SK-N-SH (cell line): ENCODE measurements at regions not wholly inside any gene's neighbourhood (a gene's known extent, or its start where the extent isn't known, plus 50 kb on each side); places are given as distances from the start of the nearest gene placed in this dataset.

Experiments used
- CTCF ChIP-seq: fragments of 200-600 bp; sonication (generic); IDR thresholded peaks from 2 replicates; pipeline ENCODE4 v1.6.1; 2017; ENCODE audit warnings: antibody characterized with exemption, mild to moderate bottlenecking, moderate library complexity
- RAD21 ChIP-seq: IDR thresholded peaks from 2 replicates; pipeline ENCODE4 v1.6.1; 2012; ENCODE audit warnings: mild to moderate bottlenecking, low read length
- RXRA ChIP-seq: IDR thresholded peaks from 2 replicates; pipeline ENCODE4 v1.4.0; 2012; ENCODE audit warnings: low read depth, mild to moderate bottlenecking, borderline replicate concordance
- YY1 ChIP-seq: IDR thresholded peaks from 2 replicates; pipeline ENCODE4 v1.4.0; 2012; ENCODE audit warnings: low read depth, mild to moderate bottlenecking

DNA sequence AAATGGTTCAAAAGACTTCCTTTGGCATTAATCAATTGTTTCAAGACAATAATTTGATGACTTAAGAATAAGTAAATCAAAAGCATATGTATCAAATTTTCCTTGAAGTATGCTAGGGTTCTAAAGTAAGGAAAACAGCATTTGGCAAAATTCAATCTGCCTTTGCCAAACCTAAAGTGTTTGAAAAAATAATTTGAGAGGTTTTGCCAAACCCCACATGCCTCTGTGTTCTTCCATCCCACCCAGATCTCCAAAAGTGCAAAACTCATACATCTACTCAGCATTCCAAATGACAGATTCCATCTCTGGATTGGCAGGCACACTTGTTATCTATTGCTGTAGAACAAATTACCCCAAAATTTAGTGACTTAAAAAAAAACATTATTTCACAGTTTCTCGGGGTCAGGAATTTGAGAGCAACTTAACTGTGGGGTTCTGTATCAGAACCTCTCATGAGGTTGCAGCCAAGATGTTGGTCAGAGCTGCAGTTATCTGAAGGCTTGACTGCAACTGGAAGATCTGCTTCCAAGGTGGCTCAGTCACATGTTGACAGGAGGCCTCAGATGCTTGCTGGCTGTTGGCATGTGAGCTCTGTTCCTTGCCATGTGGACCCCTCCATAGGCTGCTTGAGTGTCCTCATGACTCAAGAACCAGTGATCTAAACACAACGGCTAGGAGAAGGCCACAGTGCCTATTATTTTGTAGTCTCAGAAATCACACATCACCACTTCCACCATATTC is 100.6 kb upstream of the ARHGAP42 start:
- no peak for TF ChIP-seq YY1
- no peak for TF ChIP-seq CTCF
- no peak for TF ChIP-seq RAD21
- TF ChIP-seq RXRA, result no peak
